ENCODE measurements at regions not wholly inside any gene's neighbourhood (a gene's known extent, or its start where the extent isn't known, plus 50 kb on each side); places are given as distances from the start of the nearest gene placed in this dataset.
"Not testable (repeated sequence)": the region's sequence is repeated elsewhere in the genome, so short reads cannot be mapped to it uniquely, and the experiment has no call there.

DNA sequence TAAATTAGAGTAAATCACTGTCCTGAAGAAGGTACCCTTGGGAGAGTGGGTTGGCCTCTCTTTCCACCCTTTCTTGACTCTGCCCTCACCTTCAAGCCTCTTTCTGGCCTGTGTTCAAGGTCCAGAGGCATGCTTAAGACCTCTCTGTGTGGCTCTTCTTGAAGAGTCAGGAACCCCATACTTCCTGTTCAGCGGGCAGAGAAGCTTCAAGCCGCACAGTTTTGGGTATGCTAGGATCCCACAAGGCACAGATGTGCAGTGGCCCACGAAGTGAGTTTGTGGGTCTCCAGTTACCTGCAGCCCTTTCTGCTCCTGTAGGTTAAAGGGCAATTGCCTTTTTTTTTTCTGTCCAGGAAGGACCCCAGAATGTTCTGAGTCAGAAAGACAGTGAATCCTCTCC lies 113.7 kb downstream of the PPIAL4A start:
- not testable (repeated sequence) for DNase-seq (ENCODE audit: low read depth)

DNA sequence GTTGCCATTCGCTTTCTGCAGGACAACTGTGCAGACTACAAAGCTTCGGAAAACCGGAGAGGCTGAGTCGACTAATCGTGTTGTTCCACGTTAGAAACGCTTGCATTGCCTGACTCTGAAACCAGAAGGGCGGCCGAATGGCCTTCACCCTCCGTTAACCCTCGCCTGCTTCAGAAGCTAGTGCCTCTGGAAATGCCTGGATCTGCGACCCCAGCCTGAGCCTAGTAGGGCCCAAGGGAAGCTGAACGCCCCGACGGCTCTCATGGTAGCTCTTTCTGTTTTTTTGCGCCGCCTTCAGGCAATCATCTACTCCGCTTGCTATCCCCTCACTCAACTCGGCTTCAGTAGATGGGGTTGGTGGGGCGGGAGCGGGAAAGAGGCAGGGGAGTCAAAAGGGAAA lies 117.3 kb downstream of the PPIAL4A start:
- DNase-seq (ENCODE audit: low read depth) = not testable (repeated sequence)

DNA sequence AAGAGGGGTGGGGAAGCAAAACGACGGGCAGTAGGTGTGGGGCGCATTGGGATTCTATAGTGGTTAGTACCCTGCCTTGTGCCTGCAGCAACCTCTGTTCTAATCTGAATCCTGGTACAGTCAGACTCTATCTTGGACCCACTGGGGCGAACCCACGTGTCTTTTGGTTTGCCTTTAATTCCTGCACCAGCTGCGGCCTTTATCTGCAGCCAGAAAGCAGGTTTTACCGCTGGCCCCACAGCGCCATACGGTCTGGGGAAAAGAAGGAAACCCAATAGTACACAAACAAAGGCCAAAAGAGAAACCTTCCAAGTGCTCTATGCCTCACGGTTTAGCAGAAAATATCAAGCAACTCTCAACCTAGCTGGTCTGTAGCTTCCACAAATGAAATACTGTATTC lies 118.2 kb downstream of the PPIAL4A start:
- not testable (repeated sequence) for DNase-seq (ENCODE audit: low read depth)

DNA sequence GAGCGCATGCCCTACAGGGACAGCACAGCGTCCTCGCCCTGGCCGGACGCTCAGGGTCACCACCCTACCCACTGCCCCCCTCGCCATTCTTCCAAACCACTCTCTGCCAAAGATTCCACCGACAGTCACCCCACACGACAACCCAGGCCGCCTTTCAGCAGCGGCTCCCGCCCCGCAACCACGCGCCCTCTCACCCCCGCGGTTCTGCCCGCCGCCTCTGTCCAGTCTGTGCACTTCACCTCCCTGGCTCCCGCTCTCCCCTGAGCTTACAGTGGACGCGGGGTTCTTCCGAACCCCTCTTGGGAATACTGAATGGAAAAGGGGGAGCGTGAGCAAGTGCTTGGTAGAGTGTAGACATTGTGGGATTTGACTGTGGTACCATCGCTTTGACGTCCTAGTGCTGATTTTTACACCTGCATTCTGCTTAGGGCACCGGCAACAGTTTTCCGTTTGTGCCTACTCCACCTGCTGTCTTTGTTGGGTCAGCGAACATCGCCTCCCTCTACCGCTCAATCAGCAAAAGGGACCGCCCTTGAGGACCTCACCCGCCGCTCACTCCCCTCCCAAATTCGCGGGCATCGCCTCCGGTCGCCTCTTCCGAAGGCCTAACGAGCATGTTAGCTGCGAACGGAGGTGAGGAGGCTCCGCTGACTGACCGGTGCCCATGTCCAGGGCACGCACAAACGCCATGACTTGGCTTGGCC lies 119.1 kb downstream of the PPIAL4A start:
- DNase-seq (ENCODE audit: low read depth) = not testable (repeated sequence)

DNA sequence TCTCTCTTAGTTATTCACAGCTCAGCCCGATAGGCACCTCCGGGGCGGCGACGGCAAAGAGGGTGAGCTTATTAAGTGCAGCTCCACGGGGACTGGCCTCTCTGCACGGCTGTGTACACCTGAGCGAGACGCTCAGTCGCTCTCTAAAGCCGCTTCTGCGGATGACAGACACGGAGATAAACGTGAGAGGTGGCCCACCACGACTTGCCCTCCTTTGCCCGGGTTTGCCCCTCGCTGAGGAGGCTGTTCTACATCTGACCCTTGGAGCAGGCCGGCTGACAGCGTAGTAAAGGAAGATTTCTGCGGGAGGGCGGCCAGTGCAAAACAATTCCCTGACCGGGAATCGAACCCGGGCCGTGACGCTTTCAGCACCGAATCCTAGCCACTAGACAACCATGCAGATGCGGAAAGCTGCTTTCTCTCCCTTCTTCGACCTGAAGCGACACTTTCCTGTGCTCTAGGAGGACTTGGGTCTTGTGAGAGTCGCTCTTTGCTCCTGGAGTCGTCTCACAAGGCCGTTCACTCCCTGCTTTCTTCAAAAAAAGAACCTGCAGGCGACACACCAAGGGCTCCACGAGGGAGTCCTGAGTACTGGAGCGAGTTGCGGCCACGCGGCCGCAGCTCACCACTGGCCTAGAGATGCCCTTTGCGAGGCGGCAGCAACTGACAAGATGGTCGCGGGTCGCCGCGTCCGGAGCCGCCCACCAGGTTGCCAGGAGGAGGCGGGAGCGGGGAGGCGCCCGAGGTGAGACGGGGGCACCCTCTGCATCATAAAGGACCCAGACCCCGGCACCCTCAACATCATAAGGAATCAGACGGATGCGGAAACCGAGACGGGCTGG lies 119.9 kb downstream of the PPIAL4A start:
- DNase-seq (ENCODE audit: low read depth) = not testable (repeated sequence)

DNA sequence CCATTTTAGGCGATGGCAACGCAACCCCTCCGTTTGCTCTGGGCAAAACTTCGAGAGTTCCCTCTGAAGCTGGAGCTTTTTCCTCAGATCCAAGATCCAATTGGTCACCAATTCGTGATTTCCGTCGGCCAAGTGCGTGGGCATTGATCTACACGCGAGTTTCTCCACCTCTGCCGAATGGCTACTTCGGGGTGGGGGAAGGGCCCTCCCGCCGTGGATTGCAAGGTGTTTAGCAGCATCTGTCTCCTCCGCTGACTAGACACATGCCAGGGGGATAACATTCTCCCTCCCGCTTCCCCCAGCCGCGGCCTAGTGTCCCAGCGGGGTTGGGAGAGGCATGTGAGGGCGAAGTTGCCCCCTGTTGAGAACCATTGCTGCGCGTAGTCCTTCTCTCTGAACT lies 120.6 kb downstream of the PPIAL4A start:
- not testable (repeated sequence) for DNase-seq (ENCODE audit: low read depth)

DNA sequence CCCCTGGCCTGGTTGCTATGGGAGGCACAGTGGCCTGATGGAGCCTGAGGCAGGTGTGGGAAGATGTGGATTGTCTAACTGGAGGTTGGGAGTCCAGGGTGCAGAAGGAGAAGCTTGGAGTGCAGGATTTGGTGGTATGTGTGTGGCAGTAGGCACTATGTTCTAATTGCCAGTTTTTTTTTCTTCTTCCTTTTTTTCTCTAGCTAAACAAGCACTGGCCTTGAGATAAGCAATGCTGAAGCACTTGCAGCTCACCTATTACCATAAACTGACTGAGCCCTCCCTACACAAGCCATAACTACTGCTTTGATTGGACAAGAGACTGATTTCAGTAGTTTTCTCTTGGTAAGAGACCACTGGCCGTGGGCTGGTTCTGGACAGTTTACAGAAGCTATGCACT lies 123.6 kb downstream of the PPIAL4A start:
- not testable (repeated sequence) for DNase-seq (ENCODE audit: low read depth)

DNA sequence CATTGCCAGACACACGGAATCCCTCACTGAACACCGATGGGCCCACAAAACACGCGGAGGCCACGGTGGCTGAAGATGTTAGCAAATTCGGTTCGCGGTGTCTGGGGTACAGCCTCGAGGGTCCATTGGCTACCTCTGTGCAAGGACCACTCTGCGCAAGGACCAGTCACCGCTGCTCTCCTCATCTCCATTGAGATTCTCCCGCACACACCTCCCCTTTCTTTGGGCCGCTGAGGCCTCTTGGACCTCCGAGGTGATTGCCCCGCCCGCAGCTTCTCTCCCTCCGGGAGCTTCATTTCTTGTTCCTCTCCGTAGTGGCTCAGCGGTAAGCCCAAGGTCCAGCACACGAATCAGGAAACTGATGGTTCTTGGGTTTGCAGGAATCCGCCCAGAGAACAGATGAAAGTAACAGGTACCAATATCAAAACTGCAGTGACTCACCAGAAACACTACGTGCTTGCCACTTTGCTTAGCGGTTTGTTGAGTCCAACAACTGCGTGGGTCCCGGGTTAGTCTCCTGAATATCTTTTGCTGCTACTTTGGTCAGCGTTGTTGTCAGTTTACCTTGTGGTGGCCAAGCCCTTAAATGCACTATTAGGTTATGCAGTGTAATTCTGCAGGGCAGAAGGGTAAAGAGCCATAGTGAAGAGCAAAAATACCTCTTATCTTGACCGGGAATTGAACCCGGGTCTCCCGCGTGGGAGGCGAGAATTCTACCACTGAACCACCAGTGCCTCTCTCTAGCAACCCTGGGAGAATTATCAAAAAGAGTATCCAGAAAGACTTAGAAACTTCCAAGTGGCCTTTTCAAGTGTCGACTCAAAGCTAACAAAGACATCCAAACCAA lies 126.8 kb downstream of the PPIAL4A start:
- DNase-seq (ENCODE audit: low read depth) = not testable (repeated sequence)

DNA sequence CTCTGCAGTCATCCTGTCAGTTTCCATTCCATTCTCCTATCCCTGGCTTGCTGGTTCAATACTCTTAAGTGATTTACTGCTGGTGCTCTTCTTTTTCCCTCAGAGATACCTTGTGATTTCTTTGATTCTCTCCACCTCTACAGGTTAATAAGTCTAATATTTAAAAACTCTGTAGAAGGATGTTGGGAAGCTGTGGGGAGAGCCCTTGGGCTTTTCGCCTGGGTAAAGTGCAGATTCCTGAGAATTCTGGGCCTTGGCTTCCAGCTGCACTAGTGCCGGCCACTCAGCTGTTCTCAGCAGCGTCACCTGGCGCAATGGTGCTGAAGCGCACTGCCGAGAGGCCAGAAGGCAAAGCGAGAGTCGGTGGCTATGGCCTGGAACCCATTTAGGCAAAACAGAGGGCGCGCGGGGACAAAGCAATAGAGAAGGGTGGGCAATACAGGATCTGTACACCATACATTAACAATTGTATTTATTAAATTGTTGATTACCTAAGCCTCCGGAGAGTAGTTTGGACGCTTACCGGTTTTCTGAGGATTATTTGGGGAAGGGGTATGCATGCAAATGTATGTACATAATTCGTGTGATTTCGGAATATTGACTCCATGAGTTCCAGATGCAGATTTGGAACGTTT lies 130.3 kb downstream of the PPIAL4A start:
- DNase-seq (ENCODE audit: low read depth) = not testable (repeated sequence)

DNA sequence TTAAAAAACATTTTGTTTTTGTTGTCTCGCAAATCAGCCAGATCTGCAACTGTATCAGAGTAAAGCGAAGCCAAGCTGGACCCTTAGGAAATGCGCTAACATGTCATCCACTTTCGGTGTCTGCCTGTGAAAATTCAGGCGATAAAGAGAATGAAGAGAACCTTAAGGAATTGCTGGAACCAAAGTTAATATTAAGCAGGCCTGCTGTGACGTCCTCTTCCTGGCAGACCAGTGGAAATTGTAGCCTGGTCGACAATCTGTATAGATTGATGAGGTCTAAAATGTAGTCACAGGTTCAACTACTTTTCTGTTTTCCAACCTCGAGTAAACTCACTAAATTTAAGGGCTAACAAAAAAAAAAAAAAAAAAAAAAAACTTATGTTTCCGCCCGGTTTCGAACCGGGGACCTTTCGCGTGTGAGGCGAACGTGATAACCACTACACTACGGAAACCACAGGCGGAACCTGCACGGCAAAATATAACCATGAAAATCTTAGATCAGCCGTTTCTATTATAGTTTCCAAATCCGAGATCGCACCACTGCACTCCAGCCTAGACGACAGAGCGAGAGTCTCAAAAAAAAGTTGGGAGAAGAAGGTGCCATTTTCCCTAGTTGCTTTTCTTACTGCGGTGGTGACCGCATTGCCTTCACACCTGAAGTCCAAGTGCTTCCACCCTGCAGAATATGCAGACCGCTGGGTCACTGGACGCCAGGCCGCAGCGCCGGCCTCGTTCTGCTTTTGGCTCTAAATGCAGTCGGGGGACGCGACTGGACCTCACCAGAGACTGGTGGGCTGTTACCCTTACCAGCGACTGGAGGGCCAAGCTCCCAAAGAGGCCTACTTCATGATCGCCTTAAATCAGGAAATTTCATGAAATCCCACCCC lies 131.0 kb downstream of the PPIAL4A start:
- DNase-seq (ENCODE audit: low read depth) = not testable (repeated sequence)

DNA sequence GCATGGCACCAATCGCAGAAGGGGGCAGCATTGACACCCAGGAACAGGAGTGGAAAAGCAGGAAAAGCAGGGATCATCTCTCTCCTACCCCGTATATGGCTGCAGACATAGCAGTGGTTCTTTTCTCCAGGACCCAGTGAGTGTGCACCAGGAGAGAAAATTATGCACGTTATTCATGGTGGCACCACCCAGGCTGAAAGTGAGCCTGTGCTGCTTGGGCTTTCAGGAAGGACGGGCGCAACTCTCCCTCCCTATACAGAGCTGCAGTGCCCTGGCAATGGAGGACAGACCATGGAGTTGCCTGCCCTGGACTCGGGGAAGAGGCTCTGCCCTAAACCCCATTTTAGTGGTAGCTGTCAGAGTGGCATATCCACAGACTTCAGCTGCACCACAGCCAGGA lies 132.1 kb downstream of the PPIAL4A start:
- DNase-seq (ENCODE audit: low read depth) = not testable (repeated sequence)

DNA sequence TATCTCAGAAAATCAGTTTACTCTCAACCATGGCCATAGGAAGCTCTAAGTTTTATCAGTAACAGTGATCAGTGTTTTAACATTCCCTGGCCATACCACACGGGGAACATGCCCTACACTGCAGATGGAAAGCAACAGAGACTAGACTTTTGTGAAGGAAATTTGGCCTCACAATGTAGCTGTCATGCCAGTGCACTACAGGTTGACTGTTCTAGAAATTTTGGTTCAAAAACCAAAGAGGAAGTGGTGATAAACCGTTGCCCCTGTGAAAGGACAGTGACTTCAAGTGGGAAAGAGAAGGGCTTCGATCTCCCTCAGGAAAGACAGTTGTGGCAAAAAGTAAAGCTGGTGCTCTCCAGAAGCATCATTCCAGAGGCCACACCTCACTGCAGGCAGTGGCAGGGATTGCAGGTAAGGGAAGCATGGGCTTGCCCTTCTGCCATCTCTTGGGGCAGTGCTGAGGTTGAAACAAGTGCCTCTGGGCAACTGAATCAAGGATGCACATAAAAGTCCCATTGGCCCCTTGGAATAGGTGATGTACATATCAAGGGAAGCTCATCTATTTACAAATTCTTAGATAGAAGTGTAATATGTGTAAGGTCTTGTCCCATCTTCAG lies 143.4 kb downstream of the PPIAL4A start:
- DNase-seq (ENCODE audit: low read depth) = not testable (repeated sequence)

DNA sequence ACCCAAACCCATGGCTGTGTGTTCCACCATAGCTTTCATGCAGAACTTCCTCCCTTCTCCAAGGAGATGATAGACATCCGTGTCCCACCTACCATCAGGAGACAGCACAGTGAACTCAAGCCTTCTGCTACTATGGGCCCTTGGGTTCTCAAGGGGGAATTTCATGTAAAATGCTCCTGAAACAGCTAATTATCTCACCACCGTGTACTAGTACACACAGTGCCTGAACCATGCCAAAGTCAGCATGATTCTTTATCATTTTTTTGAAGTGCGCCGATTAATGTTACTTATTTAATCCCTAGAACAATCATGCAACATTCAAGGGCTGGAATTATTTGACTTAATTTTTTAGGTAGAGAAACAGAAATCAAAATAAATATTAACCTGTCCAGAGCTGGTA lies 147.2 kb downstream of the PPIAL4A start:
- DNase-seq (ENCODE audit: low read depth) = not testable (repeated sequence)

DNA sequence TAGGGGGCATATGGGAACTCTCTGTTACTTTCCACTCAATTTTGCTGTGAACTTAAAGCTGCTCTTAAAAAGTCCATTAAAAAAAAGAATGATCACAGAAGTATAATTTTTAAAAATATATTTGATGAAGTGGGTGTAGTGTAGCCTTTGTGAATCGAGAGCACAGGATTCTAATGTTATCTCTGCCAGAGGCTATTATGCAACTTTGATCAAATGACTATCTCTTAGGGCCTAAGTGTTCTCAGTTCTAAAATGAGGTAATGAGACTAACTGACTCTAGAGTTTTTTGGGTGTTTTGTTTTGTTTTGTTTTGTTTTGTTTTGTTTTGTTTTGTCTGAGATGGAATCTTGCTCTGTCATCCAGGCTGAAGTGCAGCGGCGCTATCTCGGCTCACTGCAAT lies 143.2 kb downstream of the FAM72B start:
- DNase-seq (ENCODE audit: low read depth) = not testable (repeated sequence)

DNA sequence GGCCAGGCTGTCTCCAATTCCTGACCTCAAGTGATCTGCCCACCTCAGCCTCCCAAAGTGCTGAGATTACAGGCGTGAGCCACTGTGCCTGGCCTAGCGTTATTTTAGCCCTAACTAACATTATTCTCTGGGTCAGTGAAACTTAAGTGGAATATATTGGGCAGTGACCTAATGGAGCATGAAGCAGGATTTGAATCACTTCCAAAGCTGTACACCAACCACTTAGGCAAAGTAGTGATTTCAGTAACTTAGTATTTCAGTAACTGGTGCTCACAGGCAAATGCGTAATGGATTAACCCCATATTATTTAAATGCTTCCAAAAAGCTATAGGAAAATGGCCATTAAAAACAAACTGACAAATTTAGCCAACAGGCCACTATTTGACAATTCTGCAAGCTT lies 142.6 kb downstream of the FAM72B start:
- DNase-seq (ENCODE audit: low read depth) = not testable (repeated sequence)

DNA sequence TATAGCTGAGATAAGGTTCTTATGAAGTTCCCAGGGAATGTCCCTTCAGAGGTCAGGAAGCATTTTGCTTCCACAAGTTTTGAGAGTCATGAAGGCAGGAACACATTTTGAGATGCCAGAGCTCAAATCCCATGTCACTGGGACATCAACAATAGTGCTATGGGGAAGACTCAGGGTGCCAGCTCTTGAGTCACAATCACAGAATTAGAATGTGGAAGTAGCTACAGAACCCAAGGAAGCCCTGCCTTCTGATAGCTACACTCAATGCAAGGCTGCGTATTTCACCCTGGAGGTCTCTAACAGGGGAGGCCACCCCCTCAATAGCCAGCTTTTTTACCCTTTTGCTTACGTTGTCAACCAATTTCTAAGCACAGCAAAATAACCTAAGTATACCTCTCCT lies 141.3 kb downstream of the FAM72B start:
- DNase-seq (ENCODE audit: low read depth) = not testable (repeated sequence)

DNA sequence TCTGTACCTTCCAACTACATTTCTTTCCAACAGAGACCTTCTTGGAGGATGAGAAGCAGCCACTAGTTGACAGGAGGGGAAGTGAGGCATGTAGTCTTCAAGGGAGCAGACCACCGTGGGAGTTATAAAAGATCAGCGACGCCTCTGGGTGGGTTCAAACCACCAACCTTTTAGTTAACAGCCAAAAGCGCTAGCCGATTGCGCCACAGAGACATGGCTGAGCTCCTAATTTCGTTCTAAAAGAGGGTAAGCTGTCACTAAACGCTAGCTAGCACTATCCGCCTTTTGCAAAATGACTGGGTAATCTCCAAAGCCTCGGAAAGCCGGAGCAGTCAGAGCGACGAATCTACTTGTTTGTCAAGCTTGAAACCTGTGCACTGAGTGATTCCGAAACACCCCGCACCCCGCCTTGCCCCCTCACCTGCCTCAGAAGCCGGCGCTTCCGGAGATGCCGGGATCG lies 135.8 kb downstream of the FAM72B start:
- not testable (repeated sequence) for DNase-seq (ENCODE audit: low read depth)

DNA sequence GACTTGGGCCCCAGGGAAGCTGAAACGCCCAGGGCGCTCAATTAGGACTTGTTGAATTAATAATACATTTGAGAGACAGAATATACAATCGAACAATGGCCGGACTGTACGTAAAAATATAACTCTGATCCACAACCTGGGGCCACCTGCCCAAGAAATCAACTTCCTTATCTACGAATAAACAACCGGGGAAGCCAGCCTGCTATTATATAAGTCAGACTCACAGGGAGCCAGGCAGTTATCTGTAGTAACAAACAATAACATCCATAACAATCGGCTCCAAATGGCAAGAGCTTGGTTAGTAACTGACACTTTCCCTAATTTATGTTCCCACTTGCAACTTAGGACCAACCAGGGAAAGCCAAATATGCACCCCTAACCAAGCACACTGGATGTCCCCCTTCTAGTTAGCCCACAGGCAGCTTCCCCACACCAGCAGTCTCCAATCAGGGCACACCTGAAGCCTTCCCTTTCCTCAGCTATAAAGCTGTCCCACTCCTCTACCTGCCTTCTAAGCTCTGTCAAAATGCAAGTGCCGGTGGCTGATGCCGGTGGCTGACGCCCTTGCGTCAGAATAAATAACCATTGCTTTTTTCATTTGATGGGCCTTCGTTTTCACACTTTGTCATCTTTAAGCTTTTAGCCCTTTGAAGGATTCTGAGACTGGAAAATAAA lies 135.2 kb downstream of the FAM72B start:
- DNase-seq (ENCODE audit: low read depth) = not testable (repeated sequence)

DNA sequence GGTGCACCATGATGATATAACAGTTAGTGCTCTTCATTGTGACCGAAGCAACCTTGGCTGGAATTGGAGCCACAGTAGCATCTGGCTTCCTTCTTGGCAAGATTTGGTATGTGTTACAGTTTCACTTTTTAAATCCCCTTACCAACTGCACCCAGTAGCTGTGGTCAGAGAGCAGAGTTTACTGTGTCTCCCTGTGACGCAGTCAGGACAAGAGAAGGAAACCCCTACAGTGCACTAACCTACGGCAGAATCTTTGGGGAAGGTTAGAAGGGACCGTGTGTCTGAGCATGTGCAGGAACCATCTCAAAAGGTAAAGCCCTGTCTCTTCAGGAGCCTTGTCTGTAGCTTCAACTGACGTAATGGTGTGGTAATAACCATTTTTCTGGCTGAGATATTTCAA lies 134.0 kb downstream of the FAM72B start:
- not testable (repeated sequence) for DNase-seq (ENCODE audit: low read depth)

All from stimulated activated CD8-positive, alpha-beta memory T cell treated with anti-CD3 and anti-CD28 coated beads, Interleukin-12 subunit alpha, Interleukin-12 subunit beta, amount 100 ng/mL, for 4 hours (primary cell).